Vagina (tissue), 2 donors: ENCODE measurements at regions not wholly inside any gene's neighbourhood (a gene's known extent, or its start where the extent isn't known, plus 50 kb on each side); places are given as distances from the start of the nearest gene placed in this dataset. TPM values are rescaled to one million over a fixed set of nuclear protein-coding genes. Genes with fewer than 3 reads are reported as not detected.

Source experiments
- DNase-seq, 2 donors: peaks; one replicate each; pipeline ENCODE4 v3.0.0-alpha.2; 2017; ENCODE audit errors: extremely low spot score in 2 of 2
- H3K27ac ChIP-seq: fragments of 200-600 bp; sonication (generic); one replicate; pipeline ENCODE4 v1.5.1; 2019
- H3K27me3 ChIP-seq: fragments of 200-600 bp; sonication (generic); one replicate; pipeline ENCODE4 v1.5.1; 2019
- H3K36me3 ChIP-seq, 2 donors: fragments of 200-600 bp; sonication (generic); one replicate each; pipeline ENCODE4 v1.5.1; 2017 to 2019
- H3K4me1 ChIP-seq: fragments of 200-600 bp; sonication (generic); one replicate; pipeline ENCODE4 v1.5.1; 2019
- H3K4me3 ChIP-seq, 2 donors: fragments of 200-600 bp; sonication (generic); 1 replicate in 1 of 2; 2 replicates in 1 of 2; pipeline ENCODE4 v1.5.1; 2016 to 2019
- H3K9me3 ChIP-seq: fragments of 200-600 bp; sonication (generic); one replicate; pipeline ENCODE4 v1.5.1; 2019
- POLR2A ChIP-seq, 2 donors: fragments of 450-650 bp; IDR thresholded peaks; one replicate each; pipeline ENCODE4 v1.6.1; 2017; ENCODE audit warnings: antibody characterized with exemption in 2 of 2, mild to moderate bottlenecking in 2 of 2, moderate library complexity in 2 of 2
- POLR2AphosphoS5 ChIP-seq, 2 donors: sonication (generic); formaldehyde crosslinking; IDR thresholded peaks; one replicate each; pipeline ENCODE4 v1.9.0; 2017; ENCODE audit warnings: antibody characterized with exemption in 2 of 2, mild to moderate bottlenecking in 2 of 2, low read depth in 1 of 2; ENCODE audit not compliant: insufficient read depth in 1 of 2
- intact Hi-C: fragments of 100-400 bp; cut with DNase I; formaldehyde crosslinking; loops from one replicate; pipeline ENCODE4 v1.15.1; 2023
- small RNA-seq: library from RNA; depleted of rRNA; stranded (forward); fragments of <200 nt; gene quantifications from one replicate; pipeline ENCODE3, GENCODE V24; 2016
- TF ChIP-seq, protein P1 (sequence below), 3 experiments: fragments of 450-650 bp in 2 of 3; fragments of 200-600 bp in 1 of 3; sonication (generic) in 1 of 3; IDR thresholded peaks; one replicate each; pipeline ENCODE4 v1.5.1; 2017 to 2019; ENCODE audit warnings: antibody characterized with exemption in 3 of 3, mild to moderate bottlenecking in 2 of 3, moderate library complexity in 2 of 3

DNA sequence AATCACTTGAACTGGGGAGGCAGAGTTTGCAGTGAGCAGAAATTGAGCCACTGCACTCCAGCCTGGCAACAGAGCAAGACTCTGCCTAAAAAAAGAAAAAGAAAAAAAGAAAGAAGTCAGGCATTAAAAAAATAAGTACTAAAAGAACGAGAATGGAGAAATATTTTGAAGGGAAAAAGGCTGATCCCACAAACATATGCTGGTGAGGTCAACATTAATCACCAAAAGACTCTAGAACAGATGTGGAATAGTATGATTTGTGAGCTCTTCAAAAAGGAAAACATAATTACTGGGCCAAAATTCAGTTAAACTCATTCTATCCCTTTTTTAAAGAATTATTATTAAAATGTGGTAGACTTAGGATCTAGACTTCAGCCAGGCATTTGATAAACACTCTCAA, 61.2 kb upstream of the NRSN1 start:
- no peak overlapping the region for H3K4me3 ChIP-seq
- H3K27ac ChIP-seq: no peak overlapping the region
- DNase-seq: no peak
- intact Hi-C loops: no loop called here
- H3K9me3 ChIP-seq: no peaks in the 10 kb centered on the region
- no peaks in the 10 kb centered on the region for H3K4me1 ChIP-seq
- H3K36me3 ChIP-seq: no peaks in the 10 kb centered on the region
- TF ChIP-seq POLR2AphosphoS5 (IDR thresholded peaks at IDR 0.05; ENCODE audit: insufficient read depth in 1 of 2, low read depth in 1 of 2) (no peak), POLR2A (IDR thresholded peaks at IDR 0.05) (no peak)
- TF ChIP-seq, protein P1, sequence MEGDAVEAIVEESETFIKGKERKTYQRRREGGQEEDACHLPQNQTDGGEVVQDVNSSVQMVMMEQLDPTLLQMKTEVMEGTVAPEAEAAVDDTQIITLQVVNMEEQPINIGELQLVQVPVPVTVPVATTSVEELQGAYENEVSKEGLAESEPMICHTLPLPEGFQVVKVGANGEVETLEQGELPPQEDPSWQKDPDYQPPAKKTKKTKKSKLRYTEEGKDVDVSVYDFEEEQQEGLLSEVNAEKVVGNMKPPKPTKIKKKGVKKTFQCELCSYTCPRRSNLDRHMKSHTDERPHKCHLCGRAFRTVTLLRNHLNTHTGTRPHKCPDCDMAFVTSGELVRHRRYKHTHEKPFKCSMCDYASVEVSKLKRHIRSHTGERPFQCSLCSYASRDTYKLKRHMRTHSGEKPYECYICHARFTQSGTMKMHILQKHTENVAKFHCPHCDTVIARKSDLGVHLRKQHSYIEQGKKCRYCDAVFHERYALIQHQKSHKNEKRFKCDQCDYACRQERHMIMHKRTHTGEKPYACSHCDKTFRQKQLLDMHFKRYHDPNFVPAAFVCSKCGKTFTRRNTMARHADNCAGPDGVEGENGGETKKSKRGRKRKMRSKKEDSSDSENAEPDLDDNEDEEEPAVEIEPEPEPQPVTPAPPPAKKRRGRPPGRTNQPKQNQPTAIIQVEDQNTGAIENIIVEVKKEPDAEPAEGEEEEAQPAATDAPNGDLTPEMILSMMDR (IDR thresholded peaks at IDR 0.05): no peak
- H3K27me3 ChIP-seq: no peaks in the 10 kb centered on the region

DNA sequence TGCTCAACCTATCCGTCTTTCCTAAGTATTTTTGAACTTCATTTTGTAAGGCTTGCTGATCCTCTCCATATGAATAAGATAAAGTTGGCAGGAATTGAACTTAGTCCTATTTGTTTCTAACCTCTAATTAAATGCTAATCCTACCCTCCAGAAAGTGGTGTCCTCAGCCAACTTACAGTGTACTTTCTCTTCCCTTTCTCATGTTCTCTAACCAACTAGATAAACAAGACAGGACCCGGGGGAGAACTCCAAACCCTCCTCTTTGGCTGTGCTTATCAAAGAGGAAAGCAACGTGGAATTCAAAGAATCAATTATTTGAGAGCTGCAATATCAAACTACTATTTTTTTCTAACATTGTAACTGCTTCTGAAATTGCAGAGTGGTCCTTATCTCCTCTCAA, 56.5 kb upstream of the NRSN1 start:
- no peaks in the 10 kb centered on the region for H3K36me3 ChIP-seq
- H3K9me3 ChIP-seq: no peaks in the 10 kb centered on the region
- no peak for DNase-seq
- TF ChIP-seq, protein P1 (IDR thresholded peaks at IDR 0.05): no peak
- no peak for TF ChIP-seq POLR2A (IDR thresholded peaks at IDR 0.05)
- no peak for TF ChIP-seq POLR2AphosphoS5 (IDR thresholded peaks at IDR 0.05; ENCODE audit: insufficient read depth in 1 of 2, low read depth in 1 of 2)
- H3K27ac ChIP-seq: no peak overlapping the region
- H3K4me1 ChIP-seq: no peaks in the 10 kb centered on the region
- H3K4me3 ChIP-seq: no peak overlapping the region
- no peaks in the 10 kb centered on the region for H3K27me3 ChIP-seq
- intact Hi-C loops: no loop called here

DNA sequence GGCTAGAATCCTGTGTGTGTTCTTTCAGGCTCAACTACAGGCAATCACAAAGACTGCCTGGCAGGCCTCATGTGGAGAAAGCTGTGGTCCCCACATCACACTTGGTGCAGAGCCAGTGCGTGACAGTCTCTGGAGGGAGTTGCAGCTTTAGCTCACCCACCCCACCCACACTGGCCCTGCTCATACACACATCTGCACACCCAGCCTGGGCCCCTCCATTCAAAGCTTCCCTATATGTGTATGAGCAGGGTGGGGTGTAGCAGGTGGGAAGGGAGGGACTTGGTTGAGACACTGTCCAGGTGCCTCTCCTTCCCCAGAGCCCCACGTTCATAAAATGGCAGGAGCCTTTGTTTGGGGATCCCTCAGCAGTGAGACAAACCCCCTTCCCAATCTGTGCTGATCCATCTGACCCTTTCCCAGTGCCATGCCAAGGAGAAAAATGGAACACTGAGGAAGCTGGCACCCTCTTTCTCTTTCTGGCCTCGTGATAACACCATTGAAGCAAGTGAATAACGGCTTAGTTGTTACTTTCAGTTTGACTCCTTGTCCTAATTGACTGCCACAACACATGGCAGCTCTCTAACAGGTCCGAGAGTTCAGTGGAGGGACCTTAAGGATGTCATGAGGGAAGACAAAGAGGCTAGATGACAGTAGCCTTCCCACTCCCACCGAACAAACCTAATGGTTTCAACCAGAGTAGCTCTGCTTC, 53.8 kb upstream of the NRSN1 start:
- intact Hi-C loops: no loop called here
- H3K36me3 ChIP-seq: no peaks in the 10 kb centered on the region
- TF ChIP-seq, protein P1 (IDR thresholded peaks at IDR 0.05): no peak
- no peak for TF ChIP-seq POLR2A (IDR thresholded peaks at IDR 0.05)
- TF ChIP-seq POLR2AphosphoS5 (IDR thresholded peaks at IDR 0.05; ENCODE audit: insufficient read depth in 1 of 2, low read depth in 1 of 2): no peak
- no peak for DNase-seq
- no peaks in the 10 kb centered on the region for H3K9me3 ChIP-seq
- H3K27me3 ChIP-seq: no peaks in the 10 kb centered on the region
- H3K27ac ChIP-seq: no peak overlapping the region
- no peaks in the 10 kb centered on the region for H3K4me1 ChIP-seq
- no peak overlapping the region for H3K4me3 ChIP-seq

DNA sequence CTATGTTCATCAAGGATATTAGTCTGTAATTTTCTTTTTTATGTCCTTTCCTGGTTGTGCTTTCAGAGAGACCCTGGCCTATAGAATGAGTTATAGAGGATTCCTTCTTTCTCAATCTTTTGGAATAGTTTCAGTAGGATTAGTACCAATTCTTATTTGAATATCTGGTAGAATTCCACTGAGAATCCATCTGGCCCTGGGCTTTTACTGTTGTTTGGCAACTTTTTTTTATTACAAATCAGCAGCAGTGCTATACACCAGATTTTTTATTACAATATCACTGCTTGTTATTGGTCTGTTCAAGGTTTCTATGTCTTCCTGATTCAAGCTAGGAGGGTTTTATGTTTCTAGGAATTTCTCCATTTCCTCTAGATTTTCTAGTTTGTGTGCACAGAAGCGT, 50.0 kb upstream of the NRSN1 start:
- no peaks in the 10 kb centered on the region for H3K4me1 ChIP-seq
- no peak overlapping the region for H3K27ac ChIP-seq
- no peaks in the 10 kb centered on the region for H3K27me3 ChIP-seq
- no peak for DNase-seq
- no peak overlapping the region for H3K4me3 ChIP-seq
- no peaks in the 10 kb centered on the region for H3K36me3 ChIP-seq
- TF ChIP-seq, protein P1 (IDR thresholded peaks at IDR 0.05): no peak
- TF ChIP-seq POLR2A (IDR thresholded peaks at IDR 0.05) (no peak), POLR2AphosphoS5 (IDR thresholded peaks at IDR 0.05; ENCODE audit: insufficient read depth in 1 of 2, low read depth in 1 of 2) (no peak)
- no peaks in the 10 kb centered on the region for H3K9me3 ChIP-seq
- intact Hi-C loops: no loop called here

Small RNA genes in the stretch of these regions (small RNA-seq; reads per million reads assigned to genes)
- not detected for gene AL133270.1
- gene RNU6-1060P: not detected
- not detected for gene SPTLC1P2
